Astrocyte of the spinal cord (primary cell): ENCODE measurements at regions not wholly inside any gene's neighbourhood (a gene's known extent, or its start where the extent isn't known, plus 50 kb on each side); places are given as distances from the start of the nearest gene placed in this dataset.

Experiments used
- DNase-seq: peaks from one replicate; pipeline ENCODE4 v3.0.0; 2011; ENCODE audit warnings: low read depth, low spot score
- H3K4me3 ChIP-seq: 2 replicates; pipeline ENCODE4 v1.5.1; 2011; ENCODE audit warnings: low read depth, mild to moderate bottlenecking, low read length, moderate library complexity
- CTCF ChIP-seq: IDR thresholded peaks from 2 replicates; pipeline ENCODE4 v1.5.1; 2012; ENCODE audit warnings: low read depth, mild to moderate bottlenecking, low read length, inconsistent platforms
- in situ Hi-C: cut with HindIII; loops from 2 replicates; pipeline ENCODE4 v1.10.0; 2017; ENCODE audit warnings: low sequenced_read_pairs

DNA sequence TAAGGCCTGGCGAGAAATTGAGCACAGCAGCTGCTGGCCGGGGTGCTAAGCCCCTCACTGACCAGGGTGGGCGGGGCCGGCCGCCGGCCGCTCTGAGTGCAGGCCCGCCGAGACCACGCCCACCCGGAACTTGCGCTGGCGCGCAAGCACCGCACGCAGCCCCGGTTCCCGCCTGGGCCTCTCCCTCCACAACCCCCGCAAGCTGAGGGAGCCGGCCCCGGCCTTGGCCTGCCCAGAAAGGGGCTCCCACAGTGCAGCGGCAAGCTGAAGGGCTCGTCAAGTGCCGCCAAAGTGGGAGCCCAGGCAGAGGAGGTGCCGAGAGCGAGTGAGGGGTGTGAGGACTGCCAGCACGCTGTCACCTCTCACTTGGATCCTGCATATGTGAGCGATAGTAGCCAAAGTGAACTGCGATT is 251.2 kb downstream of the GJA1 start:
- in situ Hi-C loops, result no loop called here
- TF ChIP-seq CTCF, result no peak
- no peak for DNase-seq
- no peak overlapping the region for H3K4me3 ChIP-seq

DNA sequence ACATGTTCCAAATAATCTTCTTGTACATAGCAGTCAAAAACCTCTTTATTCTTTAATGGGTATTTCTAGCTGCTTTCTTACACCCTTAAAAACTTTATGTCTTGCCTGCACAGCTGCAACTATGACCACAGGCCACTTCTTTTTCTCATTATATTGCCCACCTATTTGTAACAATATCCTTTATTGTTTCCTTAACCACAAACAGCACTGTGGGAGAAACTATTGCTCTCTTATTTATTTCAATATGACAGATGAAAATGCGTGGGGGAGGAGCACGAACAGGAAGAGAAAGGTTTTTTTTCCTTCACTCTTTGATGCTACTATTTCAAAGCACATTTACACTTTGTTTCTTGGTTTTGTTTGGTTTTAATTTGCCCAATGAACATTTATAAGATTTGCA is 253.5 kb downstream of the GJA1 start:
- DNase-seq, result peak; percentile 62
- no peak for TF ChIP-seq CTCF
- H3K4me3 ChIP-seq, result no peak overlapping the region
- in situ Hi-C loops, result no loop called here

DNA sequence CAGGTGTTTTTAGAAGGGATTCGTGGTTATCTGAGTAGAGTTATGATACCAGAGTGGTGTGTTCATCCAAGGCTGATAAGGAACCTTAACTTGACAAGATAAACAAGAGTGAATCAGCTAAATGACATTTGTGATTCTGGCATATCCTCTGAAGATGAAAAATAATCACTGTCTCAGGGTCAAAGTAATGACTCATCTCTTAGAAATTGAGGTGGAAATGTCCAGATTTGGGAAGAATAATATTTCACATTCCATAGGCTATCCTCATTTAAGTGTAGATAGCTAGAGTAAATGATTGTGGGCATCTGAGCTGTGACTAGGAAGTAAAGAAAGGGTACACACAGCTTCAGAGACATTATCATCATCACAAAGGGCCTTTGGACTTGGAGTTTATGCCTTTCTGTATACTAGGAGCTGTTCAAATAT is 255.7 kb downstream of the GJA1 start:
- peak; percentile 30 for DNase-seq
- no peak overlapping the region for H3K4me3 ChIP-seq
- no peak for TF ChIP-seq CTCF
- in situ Hi-C loops, result no loop called here

DNA sequence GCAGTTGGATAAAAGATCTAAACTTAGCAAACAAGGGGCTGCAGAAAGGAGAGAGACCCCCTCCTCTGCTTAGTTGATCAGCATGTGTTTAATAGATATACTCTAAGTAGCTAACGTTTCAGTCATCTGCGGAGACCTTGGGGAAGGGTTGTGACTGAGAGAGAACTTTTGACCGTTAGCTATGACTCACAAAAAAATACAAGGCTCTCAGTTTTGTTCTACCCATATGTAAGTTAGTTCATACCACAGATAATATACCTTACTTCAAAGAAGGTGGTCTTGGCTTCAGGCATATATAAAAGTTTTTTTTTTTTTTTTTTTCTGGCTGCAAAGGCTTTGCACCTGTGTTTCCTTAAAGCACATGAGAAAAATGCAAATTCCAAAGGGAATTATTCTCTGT is 258.9 kb downstream of the GJA1 start:
- DNase-seq, result peak; percentile 76

DNA sequence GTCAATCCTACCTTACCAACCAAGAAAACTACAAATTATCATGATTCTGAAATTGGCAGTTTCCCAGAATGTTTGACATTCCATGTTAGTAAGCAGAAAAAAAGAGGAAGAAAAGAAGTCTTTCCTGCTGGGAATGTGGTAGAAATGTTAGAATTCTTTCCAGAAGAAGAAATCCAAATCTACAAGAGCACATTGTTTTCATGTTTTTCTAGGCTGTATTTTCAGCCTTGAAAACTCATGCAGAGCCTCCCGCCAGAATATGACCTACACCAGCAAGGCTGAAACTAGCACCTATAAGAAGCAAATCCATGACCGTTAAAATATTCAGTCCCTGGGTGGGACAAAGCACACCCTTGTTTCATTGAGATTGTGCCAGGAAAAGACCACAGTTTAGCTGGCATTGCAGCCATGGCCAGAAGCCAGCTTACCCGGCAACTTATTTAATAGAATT is 259.4 kb downstream of the GJA1 start:
- in situ Hi-C loops, result no loop called here
- DNase-seq, result peak; percentile 78
- TF ChIP-seq CTCF, result no peak
- H3K4me3 ChIP-seq, result no peak overlapping the region

More for the DNA sequence above, 258.9 kb downstream of the GJA1 start:
- TF ChIP-seq CTCF, result no peak
- H3K4me3 ChIP-seq, result no peak overlapping the region
- in situ Hi-C loops, result no loop called here

GRCh38 chr6:121695329-121695728 is 259.9 kb downstream of the GJA1 start:
- DNase-seq, result no peak
- no peak for TF ChIP-seq CTCF
- in situ Hi-C loops, result no loop called here
- H3K4me3 ChIP-seq, result no peak overlapping the region

GRCh38 chr6:121697921-121698320 is 262.5 kb downstream of the GJA1 start:
- TF ChIP-seq CTCF, result no peak
- DNase-seq, result no peak
- H3K4me3 ChIP-seq, result no peak overlapping the region
- in situ Hi-C loops, result no loop called here
